GM21381 (cell line): ENCODE measurements at regions not wholly inside any gene's neighbourhood (a gene's known extent, or its start where the extent isn't known, plus 50 kb on each side); places are given as distances from the start of the nearest gene placed in this dataset.

Source experiments
- ATAC-seq: cut with Tn5 transposase; IDR thresholded peaks from one replicate; pipeline ENCODE4 v1.9.1; 2021; ENCODE audit warnings: mild to moderate bottlenecking, moderate library complexity; ENCODE audit not compliant: unreplicated experiment

- ATAC-seq: no peak
These were observed 382.5 kb upstream of the CBLB start for GRCh38 chr3:106251160-106251892.

DNA sequence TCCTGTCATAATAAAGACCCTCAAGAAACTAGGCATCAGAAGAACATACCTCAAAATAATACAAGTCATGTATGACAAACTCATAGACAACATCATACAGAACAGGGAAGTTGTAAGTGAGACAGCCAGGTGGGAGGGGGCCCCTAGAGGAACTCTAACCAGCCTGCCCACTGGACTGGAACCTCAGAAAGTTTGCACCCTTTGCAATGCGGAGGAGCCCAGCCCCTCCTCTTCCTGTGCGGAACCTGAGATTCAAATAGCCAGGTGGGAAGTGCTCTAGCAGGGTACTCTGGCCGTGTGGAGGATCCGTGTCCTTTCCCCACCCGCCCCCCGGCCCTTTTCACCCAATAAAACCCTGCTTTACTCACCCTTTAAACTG lies 387.0 kb upstream of the CBLB start:
- ATAC-seq: peak; percentile 95

- ATAC-seq: peak; percentile 25
These were observed 387.6 kb upstream of the CBLB start for GRCh38 chr3:106256249-106256957.

DNA sequence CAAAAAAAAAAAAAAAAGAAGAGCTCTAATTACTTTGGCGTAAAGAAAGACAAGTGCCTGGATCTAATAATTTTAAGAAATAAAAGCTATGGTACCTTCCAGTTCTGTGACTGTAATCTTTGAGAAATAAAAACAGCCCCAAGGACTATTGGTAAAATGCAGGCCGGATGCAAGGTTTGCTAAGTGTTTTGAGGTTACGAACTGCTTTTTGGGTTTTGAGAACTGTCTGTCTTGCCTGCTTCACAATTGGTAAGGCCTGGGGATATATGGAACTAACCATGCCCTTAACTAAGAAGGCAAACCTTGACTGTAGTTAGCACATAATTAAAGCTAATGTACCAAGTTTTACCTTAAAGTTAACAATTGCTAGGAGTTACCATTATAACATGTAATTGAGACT lies 388.4 kb upstream of the CBLB start:
- no peak for ATAC-seq

- ATAC-seq: no peak
These were observed 392.6 kb upstream of the CBLB start for GRCh38 chr3:106261396-106261795.

DNA sequence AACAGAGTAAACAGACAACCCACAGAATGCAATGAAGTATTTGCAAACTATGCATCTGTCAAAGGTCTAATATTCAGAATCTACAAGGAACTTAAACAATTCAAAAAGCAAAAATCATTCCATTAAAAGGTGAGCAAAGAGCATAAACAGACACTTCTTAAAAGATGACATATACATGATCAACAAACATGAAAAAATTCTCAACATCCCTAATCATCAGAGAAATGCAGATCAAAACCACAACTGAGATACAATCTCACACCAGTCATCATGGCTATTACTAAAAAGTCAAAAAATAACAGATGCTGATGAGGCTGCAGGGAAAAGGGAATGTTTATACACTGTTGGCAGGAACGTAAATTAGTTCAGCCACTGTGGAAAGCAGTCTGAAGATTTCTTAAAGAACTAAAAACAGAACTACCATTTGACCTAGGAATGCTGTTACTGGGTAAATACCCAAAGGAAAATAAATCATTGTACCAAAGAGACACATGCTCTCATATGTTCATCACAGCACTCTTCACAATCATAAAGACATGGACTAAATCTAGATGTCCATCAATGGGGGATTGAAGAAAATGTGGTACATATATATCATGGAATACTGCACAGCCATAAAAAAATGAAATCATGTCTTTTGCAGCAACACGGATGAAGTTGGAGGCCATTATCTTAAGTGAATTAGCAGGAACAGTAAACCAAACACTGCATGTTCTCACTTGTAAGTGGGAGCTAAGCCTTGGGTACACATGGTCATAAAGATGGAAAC lies 393.3 kb upstream of the CBLB start:
- ATAC-seq: no peak

DNA sequence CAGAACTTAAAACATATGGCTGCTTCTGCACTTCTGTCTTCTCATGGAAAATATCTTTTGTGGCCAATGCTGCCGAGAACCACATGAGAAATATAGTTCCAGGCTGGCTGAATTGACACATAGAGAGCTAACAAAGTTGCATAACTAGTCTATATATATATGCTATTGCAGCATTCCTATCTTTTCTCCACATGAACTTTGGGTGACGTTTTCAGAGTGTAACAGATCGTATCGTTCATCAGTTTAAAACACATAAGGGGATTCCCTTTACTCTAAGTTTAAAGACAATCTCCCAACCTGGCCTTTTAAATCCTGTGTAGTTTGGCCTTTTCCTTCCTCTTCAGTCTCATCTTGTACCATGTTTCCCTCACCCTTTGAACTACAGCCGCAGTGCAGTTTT lies 394.2 kb upstream of the CBLB start:
- ATAC-seq: no peak

DNA sequence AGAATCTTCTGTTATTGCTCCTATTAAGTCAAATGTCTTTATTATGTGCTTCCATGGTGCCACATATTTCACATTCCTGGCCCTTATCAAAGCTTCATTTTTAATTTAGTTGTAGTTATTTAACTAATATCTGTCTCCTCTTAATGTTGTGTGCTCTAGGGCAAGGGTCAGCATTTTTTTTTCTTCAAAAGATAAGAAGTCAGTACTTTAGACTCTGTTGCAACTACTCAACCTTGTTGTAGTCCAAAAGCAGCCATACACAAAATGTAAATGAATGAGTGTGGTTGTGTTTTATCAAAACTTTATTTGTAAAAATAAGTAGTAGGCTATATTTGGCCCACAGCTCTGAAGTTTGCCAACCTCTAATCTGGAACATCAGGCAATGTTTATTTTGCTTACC lies 394.7 kb upstream of the CBLB start:
- no peak for ATAC-seq

DNA sequence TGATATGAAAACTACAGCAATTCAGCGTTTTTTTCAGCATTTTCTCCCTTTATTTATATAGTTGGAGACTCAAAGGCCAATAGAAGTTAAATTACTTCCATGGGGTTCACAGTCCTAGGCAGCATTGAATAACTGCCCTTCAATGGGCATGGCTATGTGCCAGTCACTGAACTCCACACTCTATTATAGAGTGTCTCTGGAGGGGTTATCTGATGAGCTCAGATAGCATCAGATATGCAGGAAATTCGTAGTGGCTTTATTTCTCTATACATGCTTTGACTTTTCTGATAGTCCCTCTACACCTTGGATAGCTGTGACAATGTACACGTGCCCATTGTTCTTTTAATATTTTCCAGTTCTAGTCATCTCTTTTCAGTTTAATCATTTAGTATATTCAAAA lies 396.9 kb upstream of the CBLB start:
- ATAC-seq: no peak

DNA sequence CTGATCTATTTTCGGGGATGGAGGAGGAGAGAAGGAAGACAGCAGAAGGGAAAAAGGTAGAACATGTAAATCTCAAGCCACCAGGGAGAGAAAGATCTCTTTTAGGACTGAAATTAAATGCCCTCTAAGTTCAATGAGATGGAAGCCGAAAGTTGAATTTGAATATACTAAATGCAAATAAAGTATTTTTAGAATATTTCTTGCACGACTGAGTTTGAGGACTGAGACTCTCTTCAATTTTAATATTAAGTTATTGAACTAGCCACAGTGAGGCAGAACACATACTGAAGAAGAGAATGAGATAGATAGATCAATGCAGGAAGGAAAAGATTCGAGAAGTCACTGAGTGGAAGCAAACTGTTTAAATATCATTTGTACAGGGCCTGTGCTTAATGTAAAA lies 399.9 kb upstream of the CBLB start:
- no peak for ATAC-seq

GRCh38 chr3:106272302-106272701 lies 403.5 kb upstream of the CBLB start:
- no peak for ATAC-seq

GRCh38 chr3:106275592-106275991 lies 406.8 kb upstream of the CBLB start:
- ATAC-seq: no peak

GRCh38 chr3:106276151-106276550 lies 407.3 kb upstream of the CBLB start:
- ATAC-seq: no peak

DNA sequence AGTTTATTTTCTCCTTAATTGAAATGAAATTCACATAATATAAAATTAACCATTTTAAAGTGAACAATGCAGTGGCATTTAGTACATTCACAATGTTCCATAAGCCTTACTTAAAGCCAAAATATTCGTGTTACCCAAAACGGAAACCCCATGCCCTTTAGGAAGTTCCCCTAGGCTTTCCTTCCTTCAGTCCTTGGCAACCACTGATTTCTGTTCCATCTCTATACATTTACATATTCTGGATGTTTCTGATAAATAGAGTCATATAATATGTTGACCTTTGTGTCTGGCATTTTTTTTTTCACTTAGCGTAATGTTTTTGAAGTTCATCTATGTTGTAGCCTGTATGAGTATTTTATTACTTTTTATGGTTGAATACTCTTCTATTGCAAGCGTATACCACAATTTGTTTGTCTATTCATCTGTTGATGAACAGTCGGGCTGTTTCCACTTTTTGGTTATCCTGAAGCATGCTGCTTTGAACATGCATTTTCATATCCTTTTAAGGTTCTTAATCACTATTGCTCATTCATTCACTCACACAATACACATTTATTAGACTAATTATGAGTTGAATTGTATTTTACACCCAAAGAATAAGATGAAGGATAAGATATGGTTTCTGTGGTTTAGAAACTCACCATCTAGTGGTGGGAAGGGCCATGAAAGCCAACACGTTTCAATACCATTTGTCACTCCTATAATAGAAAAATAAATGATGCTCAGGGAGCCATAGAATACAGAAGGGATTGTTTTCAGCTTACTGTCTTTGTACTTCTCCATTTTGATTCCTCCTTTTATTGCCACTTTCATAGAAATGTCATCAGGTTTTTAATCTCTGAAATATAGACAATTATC lies 408.2 kb upstream of the CBLB start:
- ATAC-seq: no peak

DNA sequence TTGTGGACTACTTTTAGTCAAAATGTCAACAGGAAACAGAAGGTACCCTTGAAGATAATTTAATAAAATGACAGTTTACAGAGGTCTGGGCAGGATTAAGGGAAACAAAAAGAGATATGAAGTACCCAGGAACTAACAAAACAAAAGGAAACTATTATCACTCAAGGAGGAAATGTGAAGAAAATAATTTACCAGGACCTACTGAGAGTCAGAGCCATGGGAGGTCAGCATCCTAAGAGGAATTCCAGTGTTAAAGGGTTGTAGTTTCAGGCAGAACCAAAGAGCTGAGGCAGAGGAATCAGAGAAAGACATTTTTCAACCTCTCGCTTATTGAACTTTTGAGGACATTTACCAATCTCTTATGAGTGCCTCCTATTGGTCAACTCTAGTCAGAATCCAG lies 408.9 kb upstream of the CBLB start:
- ATAC-seq: no peak

DNA sequence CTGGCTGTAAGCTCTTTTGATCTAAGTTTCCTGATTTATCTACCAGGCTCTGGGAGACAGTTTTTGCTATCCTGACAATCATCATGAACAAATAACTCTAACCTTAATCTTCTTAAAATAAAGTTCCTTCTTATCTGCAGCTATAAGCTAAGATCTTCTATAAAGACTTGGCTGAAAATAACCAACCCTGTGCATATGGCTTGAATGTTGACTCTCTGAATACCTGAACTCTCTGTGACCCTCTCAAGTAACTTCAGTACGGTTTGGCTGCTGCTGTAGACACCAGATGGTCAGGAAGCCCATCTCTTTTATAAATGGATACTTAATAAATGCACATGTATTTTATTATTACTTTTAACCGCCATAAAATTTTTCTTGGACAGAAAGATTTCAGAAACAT lies 412.4 kb upstream of the CBLB start:
- ATAC-seq: no peak

- ATAC-seq: no peak
These were observed 414.1 kb upstream of the CBLB start for GRCh38 chr3:106282943-106283342.

DNA sequence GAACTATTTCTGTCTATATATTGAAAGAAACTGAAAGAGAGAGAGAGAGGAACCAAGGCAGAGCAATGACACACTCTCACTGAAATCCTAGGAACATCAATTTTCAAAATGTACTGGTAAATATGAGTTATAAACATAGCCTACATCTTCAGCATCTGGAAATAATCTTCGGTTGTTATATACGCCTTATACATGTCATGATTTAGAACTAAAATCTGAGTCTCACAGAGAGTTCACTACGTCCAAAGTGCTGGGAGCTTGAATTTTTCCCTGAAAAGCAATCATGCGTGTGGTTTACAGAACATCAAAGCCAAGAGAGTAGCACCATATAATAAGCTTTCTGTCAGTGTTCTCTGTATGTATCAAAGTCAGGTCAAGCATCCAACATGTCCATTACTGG lies 420.0 kb upstream of the CBLB start:
- ATAC-seq: no peak

DNA sequence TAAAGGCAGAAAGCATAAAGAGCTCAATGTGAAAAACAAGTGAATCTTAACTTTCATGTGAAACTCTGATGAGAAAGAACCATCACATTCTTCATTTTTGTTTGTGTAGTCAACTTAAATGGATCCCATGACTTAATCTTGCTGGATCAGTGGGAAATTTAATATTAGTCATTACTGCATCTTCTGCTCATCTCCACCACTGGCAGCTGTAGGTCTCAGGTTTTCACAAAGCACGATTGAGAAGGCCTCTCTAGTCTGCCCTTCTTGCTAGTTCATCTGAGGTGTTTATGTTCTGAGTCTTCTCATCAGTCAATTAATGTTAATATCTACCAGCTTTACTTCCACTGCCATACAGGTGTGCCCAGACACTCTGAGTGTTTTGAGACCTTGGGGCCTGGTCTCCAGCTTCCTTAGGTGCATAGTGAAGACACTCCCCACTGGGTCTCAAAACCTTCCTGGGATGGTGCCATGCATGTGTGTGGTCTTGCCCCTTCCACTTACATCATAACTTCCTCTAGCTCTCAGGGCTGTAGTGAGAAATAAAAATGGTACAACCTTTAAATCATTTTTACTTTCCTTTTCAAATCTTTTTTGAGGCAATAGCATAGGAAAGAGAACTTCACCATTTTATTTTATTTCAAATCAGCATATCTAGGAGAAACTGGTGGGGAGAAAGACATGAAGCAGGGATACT lies 421.6 kb upstream of the CBLB start:
- no peak for ATAC-seq

DNA sequence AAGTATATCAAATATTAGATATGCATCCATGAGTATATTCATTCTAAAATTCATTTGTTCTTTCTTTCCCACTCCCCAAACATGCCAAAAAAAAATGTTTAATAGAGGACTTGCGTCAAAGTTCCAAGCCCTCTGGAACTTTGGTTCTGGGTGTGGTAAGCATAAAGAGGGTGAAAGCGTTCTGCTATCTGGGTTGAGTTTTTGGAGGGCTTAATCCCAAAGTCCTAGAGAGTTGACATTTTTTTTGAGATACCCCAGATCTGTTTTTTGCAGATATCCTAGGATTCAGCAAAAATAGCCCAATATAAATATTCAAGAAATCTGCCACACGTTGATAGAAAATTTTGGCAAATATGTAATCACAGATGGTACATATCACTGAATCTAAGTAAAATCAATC lies 424.3 kb upstream of the CBLB start:
- ATAC-seq: no peak
